ENCODE measurements at regions not wholly inside any gene's neighbourhood (a gene's known extent, or its start where the extent isn't known, plus 50 kb on each side); places are given as distances from the start of the nearest gene placed in this dataset.
"Not testable (repeated sequence)": the region's sequence is repeated elsewhere in the genome, so short reads cannot be mapped to it uniquely, and the experiment has no call there.

DNA sequence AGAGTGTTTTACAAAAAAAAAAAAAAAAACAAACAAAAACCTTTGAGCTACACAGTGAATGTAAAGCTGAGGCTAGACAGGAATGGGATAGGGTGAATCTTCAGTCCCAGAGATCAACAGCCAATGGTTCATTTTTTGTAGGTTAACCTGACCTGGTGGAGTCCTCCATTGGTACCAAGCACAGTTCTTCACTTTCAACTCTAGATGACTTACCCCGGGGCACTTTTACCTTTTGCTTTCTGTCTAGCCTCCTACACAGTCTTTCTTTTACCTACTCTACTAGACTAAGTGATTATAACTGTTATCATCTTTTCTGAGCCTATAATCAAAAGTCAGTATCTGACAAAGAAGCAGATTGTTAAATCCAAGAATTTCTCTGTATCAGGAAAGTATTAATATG is 50.9 kb downstream of the ANXA2R start:
- DNase-seq = no peak

DNA sequence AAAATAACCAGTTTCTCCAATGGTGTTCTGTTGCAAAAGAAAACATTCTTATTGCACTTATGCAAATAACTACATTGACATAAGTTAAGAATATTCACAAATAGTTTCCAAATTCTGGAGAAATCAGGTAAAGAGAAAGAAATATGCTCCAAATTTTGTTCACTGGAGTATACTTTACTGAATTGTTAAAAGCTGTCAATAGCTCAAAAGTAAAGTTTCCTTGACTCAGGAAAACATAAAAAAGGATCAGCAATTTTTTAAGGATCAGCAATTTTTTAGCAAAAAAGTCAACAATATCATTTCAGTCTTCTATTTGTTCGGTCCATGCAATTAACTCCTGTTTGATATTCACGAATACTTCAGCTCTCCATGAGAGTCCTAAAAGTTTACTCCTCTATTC is 51.6 kb downstream of the ANXA2R start:
- DNase-seq = no peak

DNA sequence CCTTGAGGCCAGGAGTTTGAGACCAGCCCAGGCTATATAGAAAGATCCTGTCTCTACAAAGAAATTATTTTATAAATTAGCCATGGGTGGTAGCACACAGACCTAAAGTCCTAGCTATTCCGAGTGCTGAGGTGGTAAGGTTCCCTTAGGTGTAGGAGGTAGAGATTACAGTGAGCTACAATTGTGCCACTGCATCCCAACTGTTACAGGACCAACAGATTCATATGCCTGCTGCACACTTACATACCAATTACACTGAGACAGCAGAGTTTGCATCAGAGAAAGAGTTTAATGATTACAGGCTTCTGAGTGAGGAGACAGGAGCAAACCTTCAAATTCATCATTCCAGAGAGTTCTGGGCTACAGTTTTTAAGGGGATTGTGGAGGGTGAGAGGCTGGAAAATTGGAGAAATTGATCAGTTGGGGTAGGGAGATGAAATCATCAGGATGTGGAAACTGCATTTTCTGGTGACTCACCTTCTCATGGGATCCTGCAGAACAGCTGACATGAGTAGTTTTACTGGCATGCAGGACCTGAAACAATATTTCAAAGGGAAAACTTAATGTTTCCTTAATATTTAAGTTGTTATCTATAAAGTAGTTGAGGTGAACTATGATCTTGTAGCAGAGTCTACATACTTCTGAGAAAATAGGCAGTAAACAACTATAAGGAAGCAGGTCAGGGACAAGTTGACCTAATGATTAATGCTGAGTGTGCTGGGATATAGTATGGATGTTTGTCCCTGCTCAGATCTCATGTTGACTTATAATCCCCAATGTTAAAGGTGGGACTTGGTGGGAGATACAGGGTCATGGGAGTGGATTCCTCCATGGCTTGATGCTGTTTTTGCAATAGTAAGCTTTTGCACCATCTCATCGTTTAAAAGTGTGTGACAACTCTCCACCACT is 54.7 kb downstream of the ANXA2R start:
- DNase-seq = no peak

DNA sequence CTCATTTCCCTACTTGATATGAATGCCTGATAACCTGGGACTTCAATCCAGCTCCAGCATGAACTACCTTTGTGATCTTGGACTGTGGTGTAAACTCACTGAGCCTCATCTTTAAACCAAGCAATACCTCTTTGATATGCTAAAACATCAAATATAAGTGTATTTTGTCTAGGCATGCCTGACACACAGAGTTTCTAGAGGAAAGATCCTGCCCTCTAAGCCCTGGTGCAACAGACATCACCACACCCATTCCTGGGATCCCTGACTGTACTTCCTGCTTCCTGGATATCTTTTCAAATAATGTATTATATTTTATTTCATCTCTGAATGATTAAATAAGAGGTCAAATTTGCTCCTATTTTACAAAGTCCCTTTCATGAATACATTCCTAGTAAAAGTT is 55.8 kb downstream of the ANXA2R start:
- no peak for DNase-seq

DNA sequence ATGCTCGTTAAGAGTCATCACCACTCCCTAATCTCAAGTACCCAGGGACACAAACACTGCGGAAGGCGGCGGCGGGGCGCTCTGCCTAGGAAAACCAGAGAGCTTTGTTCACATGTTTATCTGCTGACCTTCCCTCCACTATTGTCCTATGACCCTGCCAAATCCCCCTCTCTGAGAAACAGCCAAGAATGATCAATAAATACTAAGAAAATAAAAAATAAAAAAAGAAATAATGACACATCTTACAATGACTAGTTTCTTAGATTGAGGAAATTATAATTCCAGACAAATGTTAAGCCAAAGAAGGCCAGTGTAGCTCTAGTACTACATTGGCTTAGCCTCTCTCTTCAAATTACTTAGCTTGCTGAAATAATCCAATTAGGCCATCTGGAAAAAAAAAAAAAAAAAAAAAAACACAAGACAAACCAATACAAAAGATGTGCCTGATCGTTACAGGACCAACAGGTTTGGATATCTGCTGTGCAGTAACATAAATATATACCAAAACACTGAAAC is 58.0 kb downstream of the ANXA2R start:
- no peak for DNase-seq

DNA sequence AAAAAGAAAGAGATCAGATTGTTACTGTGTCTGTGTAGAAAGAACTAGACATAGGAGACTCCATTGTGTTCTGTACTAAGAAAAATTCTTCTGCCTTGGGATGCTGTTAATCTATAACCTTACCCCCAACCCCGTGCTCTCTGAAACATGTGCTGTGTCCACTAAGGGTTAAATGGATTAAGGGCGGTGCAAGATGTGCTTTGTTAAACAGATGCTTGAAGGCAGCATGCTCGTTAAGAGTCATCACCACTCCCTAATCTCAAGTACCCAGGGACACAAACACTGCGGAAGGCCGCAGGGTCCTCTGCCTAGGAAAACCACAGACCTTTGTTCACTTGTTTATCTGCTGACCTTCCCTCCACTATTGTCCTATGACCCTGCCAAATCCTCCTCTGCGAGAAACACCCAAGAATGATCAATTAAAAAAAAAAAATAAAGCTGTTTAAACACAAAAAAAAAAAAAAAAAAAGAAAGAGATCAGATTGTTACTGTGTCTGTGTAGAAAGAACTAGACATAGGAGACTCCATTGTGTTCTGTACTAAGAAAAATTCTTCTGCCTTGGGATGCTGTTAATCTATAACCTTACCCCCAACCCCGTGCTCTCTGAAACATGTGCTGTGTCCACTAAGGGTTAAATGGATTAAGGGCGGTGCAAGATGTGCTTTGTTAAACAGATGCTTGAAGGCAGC is 58.6 kb downstream of the ANXA2R start:
- not testable (repeated sequence) for DNase-seq

DNA sequence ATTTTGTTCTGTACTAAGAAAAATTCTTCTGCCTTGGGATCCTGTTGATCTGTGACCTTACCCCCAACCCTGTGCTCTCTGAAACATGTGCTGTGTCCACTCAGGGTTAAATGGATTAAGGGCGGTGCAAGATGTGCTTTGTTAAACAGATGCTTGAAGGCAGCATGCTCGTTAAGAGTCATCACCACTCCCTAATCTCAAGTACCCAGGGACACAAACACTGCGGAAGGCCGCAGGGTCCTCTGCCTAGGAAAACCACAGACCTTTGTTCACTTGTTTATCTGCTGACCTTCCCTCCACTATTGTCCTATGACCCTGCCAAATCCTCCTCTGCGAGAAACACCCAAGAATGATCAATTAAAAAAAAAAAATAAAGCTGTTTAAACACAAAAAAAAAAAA is 59.1 kb downstream of the ANXA2R start:
- DNase-seq = not testable (repeated sequence)

DNA sequence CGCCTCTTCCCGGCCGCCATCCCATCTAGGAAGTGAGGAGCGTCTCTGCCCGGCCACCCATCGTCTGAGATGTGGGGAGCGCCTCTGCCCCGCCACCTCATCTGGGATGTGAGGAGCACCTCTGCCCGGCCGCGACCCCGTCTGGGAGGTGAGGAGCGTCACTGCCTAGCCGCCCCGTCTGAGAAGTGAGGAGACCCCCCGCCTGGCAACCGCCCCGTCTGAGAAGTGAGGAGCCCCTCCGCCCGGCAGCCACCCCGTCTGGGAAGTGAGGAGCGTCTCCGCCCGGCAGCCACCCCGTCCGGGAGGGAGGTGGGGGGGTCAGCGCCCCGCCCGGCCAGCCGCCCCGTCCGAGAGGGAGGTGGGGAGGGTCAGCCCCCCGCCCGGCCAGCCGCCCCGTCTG is 59.7 kb downstream of the ANXA2R start:
- DNase-seq = not testable (repeated sequence)

DNA sequence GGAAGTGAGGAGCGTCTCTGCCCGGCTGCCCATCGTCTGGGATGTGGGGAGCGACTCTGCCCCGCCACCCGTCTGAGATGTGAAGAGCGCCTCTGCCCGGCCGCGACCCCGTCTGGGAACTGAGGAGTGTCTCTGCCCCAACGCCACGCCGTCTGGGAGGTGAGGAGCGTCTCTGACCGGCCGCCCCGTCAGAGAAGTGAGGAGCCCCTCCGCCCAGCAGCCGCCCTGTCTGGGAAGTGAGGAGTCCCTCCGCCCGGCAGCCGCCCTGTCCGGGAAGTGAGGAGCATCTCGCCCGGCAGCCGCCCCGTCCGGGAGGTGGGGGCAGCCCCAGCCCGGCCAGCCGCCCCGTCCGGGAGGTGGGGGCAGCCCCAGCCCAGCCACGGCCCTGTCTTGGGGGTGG is 60.9 kb downstream of the ANXA2R start:
- DNase-seq = not testable (repeated sequence)

DNA sequence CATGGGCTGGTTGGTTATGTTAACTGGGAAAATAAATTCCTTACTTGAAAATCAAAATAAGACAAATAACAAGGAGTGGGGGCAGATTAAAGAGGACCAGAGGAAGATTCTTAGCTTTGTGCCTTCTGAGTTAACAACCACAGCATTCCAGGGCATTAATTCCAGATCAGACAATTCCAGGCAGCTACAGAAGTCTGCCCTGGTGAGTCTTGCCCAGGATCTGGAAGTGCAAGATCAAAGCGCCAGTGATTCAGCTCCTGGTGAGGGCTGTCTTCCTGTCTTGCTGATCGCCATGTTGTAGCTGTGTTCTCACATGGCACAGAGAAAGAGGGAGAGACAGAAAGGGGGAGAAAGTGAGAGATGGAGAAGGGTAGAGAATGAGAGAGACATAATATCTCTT is 65.6 kb downstream of the ANXA2R start:
- no peak for DNase-seq

DNA sequence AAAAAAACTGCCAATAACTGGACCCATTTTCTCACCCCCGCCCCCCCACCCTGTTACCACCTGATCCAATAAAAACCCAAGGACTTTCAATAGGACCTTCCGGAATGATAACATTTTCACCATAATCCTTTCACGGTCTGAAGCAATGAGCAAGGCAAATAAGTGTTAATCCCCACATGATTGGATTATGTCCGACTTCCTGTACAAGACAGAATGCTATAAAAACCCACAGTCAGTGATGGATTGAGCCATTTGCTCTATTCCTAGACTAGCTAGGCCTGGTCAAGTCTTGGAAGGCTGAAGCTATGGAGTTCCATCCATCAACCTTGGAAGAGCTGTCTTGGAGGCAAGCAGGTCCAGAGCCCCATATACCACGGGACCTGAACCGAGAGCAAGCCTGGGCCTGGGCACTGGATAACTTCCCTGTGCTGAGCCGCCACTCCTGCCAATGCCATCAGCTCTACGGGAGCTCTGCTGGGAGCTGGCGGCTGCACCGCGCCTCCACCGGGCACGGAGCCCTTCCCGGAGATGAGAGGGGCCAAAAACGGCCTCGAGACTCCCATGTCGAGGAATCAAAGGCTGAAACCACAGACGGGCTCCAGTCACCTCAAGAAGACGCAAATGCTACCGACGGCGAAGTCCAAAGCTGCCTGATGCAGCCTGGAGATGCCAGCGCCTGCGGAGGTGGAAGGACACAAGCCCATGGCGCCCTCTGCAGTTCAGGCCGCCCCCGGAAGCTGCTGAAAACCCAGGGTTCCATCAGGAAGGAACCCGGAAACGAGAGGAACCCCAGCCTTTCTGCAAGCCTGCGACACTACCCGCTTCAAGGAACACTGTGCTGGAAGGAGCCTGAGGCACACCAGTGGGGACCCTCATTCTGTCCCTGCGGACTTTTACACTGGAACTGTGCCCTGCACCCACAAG is 69.2 kb downstream of the ANXA2R start:
- no peak for DNase-seq

DNA sequence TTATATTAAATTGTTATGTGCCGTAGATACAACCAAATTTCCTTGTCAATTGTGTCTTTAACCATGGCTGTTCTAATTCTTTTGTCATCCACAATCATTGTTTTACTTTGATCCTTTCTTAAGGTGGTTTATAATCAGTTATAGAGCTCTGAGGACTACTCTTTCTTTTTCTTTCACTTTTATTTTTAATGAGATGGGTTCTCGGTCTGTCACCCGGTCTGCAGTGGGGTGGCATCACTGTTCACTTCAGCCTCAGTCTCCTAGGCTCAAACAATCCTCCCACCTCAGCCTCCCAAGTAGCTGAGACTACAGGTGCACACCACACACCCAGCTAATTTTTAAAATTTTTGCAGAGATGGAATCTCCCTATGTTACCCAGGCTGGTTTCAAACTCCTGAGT is 74.2 kb downstream of the ANXA2R start:
- no peak for DNase-seq

DNA sequence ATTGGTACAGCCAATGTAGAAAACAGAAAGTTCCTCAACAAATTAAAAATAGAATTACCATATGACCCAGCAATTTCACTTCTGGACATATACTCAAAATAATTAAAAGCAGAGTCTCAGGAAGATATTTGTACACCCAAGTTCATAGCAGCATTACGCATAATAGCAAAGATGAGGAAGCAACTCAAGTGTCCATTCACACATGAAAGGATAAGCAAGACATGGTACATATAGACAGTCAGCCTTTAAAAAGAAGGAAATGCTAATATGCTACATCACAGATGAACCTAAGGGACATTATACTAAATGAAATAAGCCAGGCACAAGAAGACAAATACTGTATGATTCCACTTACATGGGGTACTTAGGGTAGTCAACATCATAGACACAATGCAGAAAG is 76.7 kb downstream of the ANXA2R start:
- DNase-seq = no peak

DNA sequence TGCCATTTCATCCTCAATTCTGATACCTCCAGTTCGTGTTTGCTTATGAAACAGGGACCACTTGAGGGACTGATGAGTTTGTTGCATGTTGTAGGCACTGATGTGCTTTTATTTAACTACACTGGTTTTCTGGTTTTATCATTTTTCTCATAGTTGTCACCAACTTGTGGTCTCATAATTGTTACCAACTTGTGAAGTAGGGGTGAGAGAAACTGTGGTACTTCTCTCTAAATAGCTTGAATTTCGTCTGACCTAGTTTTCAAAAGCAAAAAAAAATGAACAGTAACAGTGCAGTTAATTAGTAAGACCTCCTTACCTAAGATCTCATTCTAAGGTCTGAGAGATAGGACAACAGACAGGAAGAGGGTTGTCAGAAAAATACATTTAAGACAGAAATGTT is 78.0 kb downstream of the ANXA2R start:
- no peak for DNase-seq

DNA sequence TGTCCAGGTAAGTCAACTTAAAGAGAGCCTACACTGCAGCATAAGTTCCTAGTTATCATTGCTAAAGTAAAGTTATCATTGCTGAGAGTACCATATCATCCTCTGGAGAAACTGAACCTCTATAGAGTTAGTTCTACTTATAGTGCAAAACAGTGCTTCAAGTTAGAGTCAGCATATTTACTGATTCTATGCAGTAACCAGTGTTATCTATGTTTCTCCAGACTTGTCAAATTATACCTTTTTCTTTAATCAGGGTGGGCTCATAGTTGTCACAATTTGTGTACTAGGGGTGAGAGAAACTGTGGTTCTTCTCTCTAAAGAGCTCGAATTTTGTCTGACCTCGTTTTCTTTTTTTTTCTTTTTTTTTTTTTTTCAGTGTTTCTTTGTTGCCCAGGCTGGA is 79.6 kb downstream of the ANXA2R start:
- no peak for DNase-seq

DNA sequence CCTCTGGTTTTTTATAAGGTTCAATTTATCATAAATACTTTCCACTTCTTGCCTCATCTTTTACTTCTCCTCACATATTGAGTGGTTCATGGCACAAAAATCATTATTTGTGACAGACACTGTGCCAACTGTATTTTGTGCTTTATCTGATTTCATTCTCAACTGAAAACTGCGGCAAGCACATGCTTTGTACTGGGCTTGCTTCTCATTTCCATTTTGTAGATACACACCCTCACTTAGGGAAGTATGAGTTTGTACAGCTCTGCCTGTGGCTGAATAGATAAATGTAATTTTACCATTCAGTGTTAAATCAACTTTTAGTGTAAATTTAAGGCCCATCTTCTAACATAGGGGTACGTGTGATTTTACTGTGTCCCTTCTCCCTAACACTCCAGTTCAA is 83.6 kb downstream of the ANXA2R start:
- no peak for DNase-seq

DNA sequence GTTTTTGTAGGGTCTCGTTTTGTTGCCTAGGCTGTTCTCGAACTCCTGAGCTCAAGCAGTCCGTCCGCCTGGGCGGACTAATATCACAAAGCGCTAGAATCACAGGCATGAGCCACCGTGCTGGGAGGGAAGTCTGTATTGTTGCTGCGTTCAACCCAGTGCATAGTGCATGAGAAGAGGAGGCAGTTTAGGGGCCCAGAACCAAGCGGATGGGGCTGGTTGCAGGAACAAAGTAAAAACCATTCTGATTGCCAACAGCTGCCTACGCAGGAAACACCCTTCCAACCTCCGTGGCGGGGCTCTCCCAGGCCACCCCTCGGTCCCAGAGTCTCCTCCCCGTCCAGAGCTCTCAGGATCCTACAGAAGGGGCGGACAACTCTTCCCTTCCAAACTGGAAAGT is 87.1 kb downstream of the ANXA2R start:
- DNase-seq = no peak

DNA sequence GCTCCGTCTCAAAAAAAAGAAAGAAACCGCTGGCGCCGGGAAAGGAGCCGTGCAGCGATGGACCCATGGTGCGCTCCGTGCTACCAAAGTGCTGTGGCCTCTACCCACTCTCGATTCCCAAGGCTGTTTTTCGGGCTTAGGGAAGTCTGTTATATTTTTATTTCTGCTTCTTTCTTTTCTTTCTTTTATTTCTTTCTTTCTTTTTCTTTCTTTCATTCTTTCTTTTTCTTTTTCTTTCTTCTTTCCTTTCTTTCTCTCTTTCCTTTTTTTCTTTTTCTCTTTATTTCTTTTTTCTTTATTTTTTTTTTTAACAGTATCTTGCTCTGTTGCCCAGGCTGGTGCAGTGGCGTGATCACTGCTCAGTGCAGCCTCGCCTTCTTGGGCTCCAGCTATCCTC is 87.5 kb downstream of the ANXA2R start:
- no peak for DNase-seq

DNA sequence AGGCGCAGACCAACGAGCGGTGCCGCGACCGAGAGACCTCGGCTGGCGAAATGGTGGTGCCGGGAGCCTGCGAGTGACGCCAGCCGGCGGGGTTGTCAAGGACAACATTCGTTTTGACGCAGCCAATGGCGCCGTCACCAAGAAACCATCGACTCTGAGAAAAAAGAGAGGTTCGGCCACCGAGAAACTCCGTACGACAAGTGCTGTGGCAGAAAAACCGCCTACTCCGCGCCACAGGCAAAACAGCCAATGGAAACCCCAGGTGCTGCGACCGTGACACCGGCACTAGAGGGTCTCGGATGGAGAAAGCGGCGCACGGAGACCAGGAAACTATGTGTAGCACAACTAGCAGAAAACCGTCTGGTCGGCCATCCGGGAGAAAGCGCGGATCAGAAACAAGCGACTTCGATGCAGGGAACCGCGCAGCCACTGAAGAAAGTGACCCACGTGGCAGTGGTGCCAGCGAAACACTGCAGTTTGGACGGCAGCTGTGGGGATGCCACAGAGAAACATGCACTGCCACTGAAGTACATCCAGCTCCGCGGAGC is 88.8 kb downstream of the ANXA2R start:
- DNase-seq = peak in 2 of 51 donors; percentile 7 to 16

DNA sequence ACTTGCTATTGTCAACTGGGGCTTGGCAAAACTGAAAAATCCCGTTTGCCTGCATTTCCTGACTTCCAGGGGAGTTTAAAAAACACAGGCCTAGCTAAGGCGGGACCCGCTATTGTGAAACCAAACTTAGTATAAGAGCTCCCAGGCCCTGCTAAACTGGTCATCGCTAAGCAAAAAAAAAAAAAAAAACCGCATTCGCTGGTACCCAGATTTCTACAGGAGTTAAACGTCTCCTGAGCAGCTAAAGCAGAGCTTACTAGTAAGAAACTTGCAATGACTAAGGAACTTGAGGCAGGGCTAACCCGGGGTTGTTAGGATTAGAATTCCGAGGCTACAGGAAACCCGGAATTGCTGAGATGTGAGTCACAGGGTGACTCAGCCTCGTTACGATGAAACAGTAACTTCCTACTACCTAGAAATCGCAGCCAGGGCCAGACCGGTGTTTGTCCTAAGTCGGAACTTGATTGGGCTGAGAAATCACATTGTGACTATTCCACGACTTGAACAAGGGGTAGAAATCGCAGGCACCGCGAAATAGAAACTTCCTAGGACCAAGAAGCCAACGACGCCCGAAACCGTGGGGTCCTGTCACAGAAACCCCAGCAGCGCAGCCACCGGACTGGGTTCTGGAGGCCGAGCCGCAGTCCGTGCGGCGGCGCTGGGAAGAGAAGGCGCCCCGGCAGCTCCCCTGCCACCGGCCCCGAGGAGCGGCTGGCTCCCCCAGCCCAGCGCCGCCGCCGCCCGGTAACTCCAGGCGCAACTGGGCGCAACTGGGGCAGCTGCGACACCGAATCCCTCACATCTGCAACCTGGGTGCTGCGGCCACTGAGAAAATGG is 89.4 kb downstream of the ANXA2R start:
- peak in 5 of 51 donors; percentile 20 to 31 (median 22) for DNase-seq

DNA sequence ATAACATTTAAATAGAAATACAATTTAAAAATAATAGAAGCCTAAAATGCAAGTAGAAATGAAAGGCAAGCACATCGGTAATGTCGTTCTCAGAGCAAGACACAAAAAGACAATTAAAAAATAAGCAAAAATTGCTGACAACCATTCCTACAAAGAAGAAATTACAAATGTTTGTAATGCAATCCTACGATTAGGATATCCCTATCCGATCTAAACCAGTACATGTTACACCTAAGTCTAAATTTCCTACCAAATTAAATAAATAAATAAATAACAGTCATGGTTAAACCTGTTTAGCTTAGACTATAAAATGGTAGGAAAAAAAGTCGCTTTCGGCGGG is 90.0 kb downstream of the ANXA2R start:
- no peak for DNase-seq
